Upper lobe of left lung (tissue), 4 donors: ENCODE measurements at regions not wholly inside any gene's neighbourhood (a gene's known extent, or its start where the extent isn't known, plus 50 kb on each side); places are given as distances from the start of the nearest gene placed in this dataset.

Experiments
- CTCF ChIP-seq, 6 experiments: fragments of 450-650 bp in 4 of 6; fragments of 200-600 bp in 2 of 6; sonication (generic) in 2 of 6; IDR thresholded peaks; one replicate each; pipeline ENCODE4 v1.5.1; 2016 to 2019; ENCODE audit warnings: antibody characterized with exemption in 6 of 6
- EP300 ChIP-seq, 4 donors: sonication (generic); formaldehyde crosslinking; IDR thresholded peaks; one replicate each; pipeline ENCODE4 v1.5.1; 2017; ENCODE audit warnings: antibody characterized with exemption in 4 of 4, control low read depth in 2 of 4
- POLR2A ChIP-seq, 4 donors: fragments of 450-650 bp; IDR thresholded peaks; one replicate each; pipeline ENCODE4 v1.5.1; 2016 to 2017; ENCODE audit warnings: antibody characterized with exemption in 4 of 4, mild to moderate bottlenecking in 2 of 4
- POLR2AphosphoS5 ChIP-seq, 2 donors: sonication (generic); formaldehyde crosslinking; IDR thresholded peaks; one replicate each; pipeline ENCODE4 v1.5.1; 2017; ENCODE audit warnings: antibody characterized with exemption in 2 of 2

- TF ChIP-seq CTCF (IDR thresholded peaks at IDR 0.05) = no peak
- no peak for TF ChIP-seq POLR2A (IDR thresholded peaks at IDR 0.05)
- no peak for TF ChIP-seq EP300 (IDR thresholded peaks at IDR 0.05)
- TF ChIP-seq POLR2AphosphoS5 (IDR thresholded peaks at IDR 0.05) = no peak
Measured at GRCh38 chr2:8279506-8279905, 402.4 kb upstream of the ID2 start.
